Activated T-helper 2 cell treated with anti-CD3 and anti-CD28 coated beads, Interferon-gamma antibody, Interleukin-2, Interleukin-4, amounts not matched to agents 10 μg/mL and 5 μg/mL and 100 μg/mL, durations not matched to agents 14 hours and 24 hours and 36 hours (primary cell): ENCODE measurements at regions not wholly inside any gene's neighbourhood (a gene's known extent, or its start where the extent isn't known, plus 50 kb on each side); places are given as distances from the start of the nearest gene placed in this dataset.
"Not testable (repeated sequence)": the region's sequence is repeated elsewhere in the genome, so short reads cannot be mapped to it uniquely, and the experiment has no call there.

Experiments used
- DNase-seq: peaks from one replicate; pipeline ENCODE4 v3.0.0; 2021; ENCODE audit warnings: low spot score
- H3K27ac Mint-ChIP-seq: one replicate; pipeline ENCODE4 v1.8.0; 2021; ENCODE audit warnings: mixed read lengths
- H3K27me3 Mint-ChIP-seq: one replicate; pipeline ENCODE4 v1.8.0; 2021; ENCODE audit warnings: low read depth, mixed read lengths
- H3K36me3 Mint-ChIP-seq: one replicate; pipeline ENCODE4 v1.8.0; 2021; ENCODE audit warnings: low read depth, mixed read lengths
- H3K4me1 Mint-ChIP-seq: one replicate; pipeline ENCODE4 v1.8.0; 2021; ENCODE audit warnings: low read depth, mixed read lengths
- H3K4me3 Mint-ChIP-seq: one replicate; pipeline ENCODE4 v1.8.0; 2021; ENCODE audit warnings: low read depth, mild to moderate bottlenecking, moderate library complexity, mixed read lengths
- H3K9me3 Mint-ChIP-seq: one replicate; pipeline ENCODE4 v1.8.0; 2021; ENCODE audit warnings: mixed read lengths
- intact Hi-C: fragments of 100-400 bp; cut with micrococcal nuclease; formaldehyde crosslinking; loops from one replicate; pipeline ENCODE4 v1.15.1; 2023

DNA sequence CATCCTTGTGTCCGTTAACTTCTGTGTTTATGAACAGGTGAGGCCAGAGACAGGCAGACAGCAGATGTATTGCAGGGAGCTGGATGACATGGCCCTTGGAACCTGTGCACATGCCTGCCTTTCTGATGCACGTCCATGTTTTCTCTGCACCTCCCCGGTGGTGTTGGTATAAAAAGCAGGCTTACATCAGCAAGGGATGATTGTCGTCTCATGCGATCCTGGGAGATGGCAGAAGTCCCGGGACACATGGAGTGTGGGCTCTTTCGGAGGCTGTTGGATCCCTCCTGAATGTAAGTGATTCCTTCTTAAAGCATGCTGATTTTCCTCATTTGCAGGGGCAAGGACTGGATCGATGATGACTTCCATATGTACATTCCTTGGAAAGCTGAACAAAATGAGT is 134.8 kb downstream of the SNRPN start:
- H3K36me3 Mint-ChIP-seq: peaks cover 82% of the 10 kb centered on the region

DNA sequence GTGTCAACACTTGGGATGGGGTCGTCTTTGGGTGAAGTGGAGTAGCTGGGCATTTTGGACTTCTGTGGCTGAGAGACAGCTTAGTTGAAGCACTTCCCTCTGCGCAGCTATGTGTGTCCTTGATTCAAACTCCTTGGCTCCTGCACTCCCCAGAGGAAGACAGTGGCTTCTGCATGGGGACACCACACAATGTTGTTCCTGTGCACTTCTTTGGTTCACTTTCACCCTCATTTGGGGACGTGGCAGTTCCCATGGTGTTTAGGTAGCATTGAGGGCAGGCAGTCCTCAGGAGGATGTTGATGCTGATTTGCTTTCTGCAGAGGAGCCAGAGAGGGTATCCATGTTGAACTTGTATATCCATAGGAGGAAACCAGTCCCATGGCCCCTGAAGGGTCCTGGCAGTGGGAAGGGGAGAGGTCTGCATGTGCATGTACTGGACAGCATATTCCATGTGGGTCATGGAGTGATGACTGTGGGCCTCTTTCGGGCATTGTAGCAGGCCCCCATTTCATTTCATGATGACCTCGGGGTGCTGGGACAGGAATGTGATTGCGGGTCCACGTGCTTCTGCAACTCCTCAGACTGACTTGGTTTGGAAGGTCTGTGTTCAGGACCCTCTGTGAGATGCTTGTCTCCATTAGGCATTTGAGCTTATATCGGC is 135.4 kb downstream of the SNRPN start:
- no peak overlapping the region for H3K27ac Mint-ChIP-seq
- H3K9me3 Mint-ChIP-seq: peaks cover 86% of the 10 kb centered on the region
- no peaks in the 10 kb centered on the region for H3K4me1 Mint-ChIP-seq
- H3K27me3 Mint-ChIP-seq: no peaks in the 10 kb centered on the region
- intact Hi-C loops: no loop called here
- DNase-seq: no peak
- H3K36me3 Mint-ChIP-seq: peaks cover 82% of the 10 kb centered on the region
- no peak overlapping the region for H3K4me3 Mint-ChIP-seq

More for the DNA sequence above, 134.8 kb downstream of the SNRPN start:
- Mint-ChIP-seq H3K27me3 (no peaks in the 10 kb centered on the region), H3K4me3 (no peak overlapping the region), H3K9me3 (peaks cover 86% of the 10 kb centered on the region), H3K27ac (no peak overlapping the region), H3K4me1 (no peaks in the 10 kb centered on the region)
- intact Hi-C loops: no loop called here
- DNase-seq: no peak

DNA sequence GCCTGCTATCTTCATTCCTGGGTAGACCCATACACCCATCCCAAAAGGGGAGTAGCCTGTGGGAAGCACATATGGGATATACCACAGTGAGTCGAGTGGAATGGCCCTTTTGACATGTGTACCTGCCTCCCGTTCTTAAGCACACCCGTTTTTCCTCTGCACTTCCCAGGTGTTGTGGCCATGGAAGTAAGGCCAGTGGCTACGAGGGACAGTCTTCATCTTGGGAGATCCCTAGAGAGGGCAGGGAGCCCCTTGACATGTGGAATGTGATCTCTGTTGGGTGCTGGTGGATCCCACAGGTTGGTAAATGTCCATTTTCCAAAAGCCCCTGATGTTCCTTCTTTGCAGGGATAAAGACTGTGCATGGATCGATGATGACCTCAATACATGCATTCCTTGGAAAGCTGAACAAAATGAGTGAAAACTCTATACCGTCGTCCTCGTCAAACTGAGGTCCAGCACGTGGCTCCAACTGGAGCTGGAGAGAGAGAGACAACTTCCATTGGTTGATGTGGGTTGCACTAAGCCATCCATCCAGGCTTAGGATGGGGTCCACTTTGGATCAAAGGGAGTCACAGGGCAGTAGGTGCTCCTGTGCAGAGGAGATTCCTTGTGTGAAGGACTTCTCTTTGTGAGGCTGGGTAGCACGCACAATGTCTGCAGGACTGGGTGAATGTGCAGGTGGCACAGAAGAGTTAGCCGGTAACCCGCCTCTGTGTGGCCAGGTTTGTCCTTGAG is 136.8 kb downstream of the SNRPN start:
- Mint-ChIP-seq H3K4me1 (no peaks in the 10 kb centered on the region), H3K9me3 (peaks cover 85% of the 10 kb centered on the region), H3K36me3 (peaks cover 77% of the 10 kb centered on the region), H3K27me3 (no peaks in the 10 kb centered on the region), H3K27ac (no peak overlapping the region), H3K4me3 (no peak overlapping the region)
- DNase-seq: no peak
- intact Hi-C loops: no loop called here

DNA sequence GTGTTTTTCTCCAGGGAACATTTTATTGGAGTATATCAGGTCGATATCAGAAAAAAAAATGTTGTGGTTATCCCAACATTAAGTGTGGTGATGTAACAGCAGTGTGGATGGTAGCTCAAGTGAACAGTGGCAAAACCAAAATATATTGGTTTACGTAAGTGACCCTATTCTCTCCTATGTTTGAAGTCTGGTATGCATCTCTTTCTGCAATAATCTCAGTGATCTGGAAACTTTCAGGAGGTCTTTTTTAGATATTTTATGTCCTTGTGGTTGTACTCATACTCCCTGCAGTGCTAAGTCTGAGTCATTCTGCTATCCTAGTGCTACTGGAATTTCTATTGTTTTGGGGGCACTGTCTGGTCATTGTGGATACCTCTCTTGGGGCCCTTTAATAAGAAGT is 137.9 kb downstream of the SNRPN start:
- Mint-ChIP-seq H3K9me3 (peaks cover 85% of the 10 kb centered on the region), H3K27me3 (no peaks in the 10 kb centered on the region), H3K36me3 (peaks cover 76% of the 10 kb centered on the region), H3K4me3 (no peak overlapping the region), H3K27ac (no peak overlapping the region), H3K4me1 (no peaks in the 10 kb centered on the region)
- no peak for DNase-seq
- intact Hi-C loops: no loop called here

DNA sequence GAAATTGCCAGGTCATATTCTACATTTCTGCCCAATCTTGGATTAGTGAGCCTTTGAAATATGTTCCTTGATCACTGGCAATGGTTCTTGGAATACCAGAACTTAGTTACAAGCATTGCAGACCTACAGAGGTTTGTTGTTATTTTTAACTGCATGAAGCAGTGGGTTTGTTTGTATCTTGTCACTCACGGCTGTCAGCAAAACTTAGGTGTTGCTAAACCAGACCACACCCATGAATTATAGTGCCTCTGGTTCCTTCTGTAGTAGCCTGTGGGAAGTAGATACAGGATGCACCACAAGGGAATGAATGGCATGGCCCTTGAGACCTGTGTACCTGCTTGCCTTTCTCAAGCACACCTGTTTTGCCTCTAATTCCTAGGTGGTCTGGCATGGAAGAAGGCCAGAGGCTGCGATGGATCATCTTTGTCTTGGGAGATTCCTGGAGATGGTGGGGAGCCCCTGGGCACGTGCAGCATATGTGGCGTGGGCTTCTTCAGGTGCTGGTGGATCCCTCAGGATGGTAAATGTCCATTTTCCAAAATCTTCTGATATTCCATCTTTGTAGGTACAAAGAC is 138.8 kb downstream of the SNRPN start:
- no peaks in the 10 kb centered on the region for H3K27me3 Mint-ChIP-seq
- H3K27ac Mint-ChIP-seq: no peak overlapping the region
- peaks cover 70% of the 10 kb centered on the region for H3K36me3 Mint-ChIP-seq
- peaks cover 80% of the 10 kb centered on the region for H3K9me3 Mint-ChIP-seq
- intact Hi-C loops: no loop called here
- H3K4me3 Mint-ChIP-seq: no peak overlapping the region
- no peaks in the 10 kb centered on the region for H3K4me1 Mint-ChIP-seq
- DNase-seq: no peak

DNA sequence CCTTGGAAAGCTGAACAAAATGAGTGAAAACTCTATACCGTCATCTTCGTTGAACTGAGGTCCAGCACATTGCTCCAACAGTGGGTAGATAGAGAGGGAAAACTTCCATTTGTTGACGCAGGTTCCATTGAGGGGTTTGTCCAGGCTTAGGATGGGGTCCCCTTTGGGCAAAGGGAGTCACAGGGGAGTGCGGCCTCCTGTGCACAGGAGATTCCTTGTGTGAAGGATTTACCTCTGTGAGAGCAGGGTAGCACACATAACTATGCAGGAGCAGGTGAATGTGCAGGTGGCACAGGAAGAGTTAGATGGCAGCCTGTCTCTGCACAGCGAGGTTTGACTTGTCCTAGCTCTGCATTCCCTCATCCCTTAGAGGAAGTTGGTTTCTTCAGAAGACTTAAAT is 139.3 kb downstream of the SNRPN start:
- Mint-ChIP-seq H3K36me3 (peaks cover 70% of the 10 kb centered on the region), H3K27me3 (no peaks in the 10 kb centered on the region), H3K4me3 (no peak overlapping the region), H3K9me3 (peaks cover 80% of the 10 kb centered on the region), H3K4me1 (no peaks in the 10 kb centered on the region), H3K27ac (no peak overlapping the region)
- intact Hi-C loops: no loop called here
- no peak for DNase-seq

DNA sequence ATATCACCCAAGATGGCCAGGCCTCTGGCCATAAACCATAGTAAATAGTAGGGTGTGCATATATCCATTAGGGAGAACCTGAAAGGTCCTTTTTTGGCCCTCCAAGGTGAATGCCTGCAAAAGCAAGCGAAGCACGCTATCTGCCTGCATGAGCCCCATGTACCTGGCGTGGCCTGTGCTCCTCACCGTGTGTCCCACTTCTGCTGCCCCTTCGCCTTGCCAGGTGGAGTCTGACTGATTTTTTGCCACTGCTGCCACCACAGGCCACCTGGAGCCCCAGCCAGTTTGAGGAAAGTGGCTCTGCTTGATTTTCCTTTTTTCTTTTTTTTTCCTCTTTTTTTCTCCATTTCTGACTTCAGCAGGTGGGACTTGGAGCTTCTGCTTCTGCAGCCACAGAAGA is 139.7 kb downstream of the SNRPN start:
- H3K4me1 Mint-ChIP-seq: no peaks in the 10 kb centered on the region
- no peak overlapping the region for H3K27ac Mint-ChIP-seq
- peaks cover 78% of the 10 kb centered on the region for H3K9me3 Mint-ChIP-seq
- no peak overlapping the region for H3K4me3 Mint-ChIP-seq
- intact Hi-C loops: no loop called here
- no peak for DNase-seq
- no peaks in the 10 kb centered on the region for H3K27me3 Mint-ChIP-seq
- peaks cover 70% of the 10 kb centered on the region for H3K36me3 Mint-ChIP-seq

DNA sequence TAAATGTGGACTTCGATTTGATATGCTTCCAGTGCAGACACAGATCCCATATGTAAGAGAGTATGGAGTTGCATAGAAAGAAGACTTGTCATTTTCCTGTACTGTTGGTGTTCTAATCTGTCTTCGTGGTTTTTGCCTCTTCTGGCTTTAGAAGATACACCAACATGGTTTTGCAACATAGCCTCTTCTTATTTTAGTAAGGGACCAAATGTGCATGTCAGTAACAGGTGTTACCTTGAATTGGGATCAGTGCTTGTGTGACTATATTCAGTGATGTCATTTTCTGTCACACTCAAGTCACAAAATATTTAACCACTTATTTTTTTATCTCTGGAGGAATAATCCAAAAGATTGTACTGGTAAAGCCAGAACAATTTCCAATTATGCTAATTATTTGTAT is 140.4 kb downstream of the SNRPN start:
- intact Hi-C loops: no loop called here
- Mint-ChIP-seq H3K36me3 (peaks cover 65% of the 10 kb centered on the region), H3K4me1 (no peaks in the 10 kb centered on the region), H3K4me3 (no peak overlapping the region), H3K27ac (no peak overlapping the region), H3K27me3 (no peaks in the 10 kb centered on the region), H3K9me3 (peaks cover 71% of the 10 kb centered on the region)
- DNase-seq: no peak

DNA sequence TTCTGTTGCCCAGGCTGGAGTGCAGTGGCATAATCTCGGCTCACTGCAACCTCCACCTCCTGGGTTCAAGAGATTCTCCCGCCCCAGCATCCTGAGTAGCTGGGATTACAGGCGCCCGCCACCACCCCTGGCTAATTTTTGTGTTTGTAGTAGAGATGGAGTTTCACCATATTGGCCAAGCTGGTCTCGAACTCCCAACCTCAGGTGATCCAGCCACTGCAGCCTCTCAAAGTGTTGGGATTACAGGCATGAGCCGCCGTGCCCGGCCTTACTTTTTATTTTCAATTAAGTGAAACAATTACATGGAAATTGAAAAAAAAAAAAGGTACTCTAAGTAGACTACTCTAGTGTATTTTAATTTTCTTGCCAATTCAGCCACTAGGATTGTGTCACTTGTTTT is 145.2 kb downstream of the SNRPN start:
- intact Hi-C loops, DNase-seq, H3K4me3 Mint-ChIP-seq, H3K27ac Mint-ChIP-seq, H3K27me3 Mint-ChIP-seq, H3K4me1 Mint-ChIP-seq: not testable (repeated sequence)
- Mint-ChIP-seq H3K36me3 (peaks cover 50% of the 10 kb centered on the region), H3K9me3 (peaks cover 52% of the 10 kb centered on the region)

DNA sequence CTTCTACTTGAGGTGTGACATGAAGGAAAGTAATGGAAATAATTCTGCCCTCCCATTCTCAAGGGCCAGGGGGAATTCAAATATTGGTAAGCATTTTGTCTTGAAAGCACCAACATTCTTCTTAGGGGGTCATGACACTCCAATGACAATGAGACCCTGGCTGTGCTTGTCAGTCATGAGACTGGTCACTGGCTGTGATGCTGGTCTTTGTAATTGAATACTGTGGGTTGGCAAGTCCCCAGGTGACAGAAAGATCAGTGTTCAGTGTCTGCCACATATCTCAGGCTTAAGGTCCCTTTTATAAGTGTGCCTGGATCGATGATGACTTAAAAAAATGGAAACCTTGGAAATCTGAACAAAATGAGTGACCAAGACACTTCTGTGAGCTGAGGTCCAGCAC is 151.4 kb downstream of the SNRPN start:
- Mint-ChIP-seq H3K4me3 (no peak overlapping the region), H3K27me3 (no peaks in the 10 kb centered on the region), H3K27ac (no peak overlapping the region), H3K4me1 (no peaks in the 10 kb centered on the region), H3K36me3 (peaks cover 63% of the 10 kb centered on the region), H3K9me3 (peaks cover 73% of the 10 kb centered on the region)
- no peak for DNase-seq
- intact Hi-C loops: no loop called here

DNA sequence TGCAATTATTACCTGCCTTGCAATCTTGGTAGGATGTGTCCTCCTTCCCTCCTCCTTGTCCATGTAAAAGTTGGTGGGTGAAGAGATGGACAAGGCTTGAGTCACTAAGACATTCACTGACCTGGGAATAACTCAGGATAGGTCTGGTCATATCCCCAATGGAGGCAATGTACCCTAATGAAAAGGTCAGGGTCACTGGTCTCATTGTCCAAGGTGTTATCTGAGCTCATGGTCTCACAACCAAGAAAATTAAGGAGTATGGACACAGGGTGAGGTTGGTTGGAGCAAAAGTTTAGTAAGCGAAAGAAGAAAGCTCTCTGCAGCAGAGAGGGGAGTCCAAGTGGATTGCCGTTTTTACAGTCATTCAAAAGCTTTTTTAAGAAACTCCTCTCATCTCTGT is 179.0 kb downstream of the SNRPN start:
- H3K4me1 Mint-ChIP-seq: no peaks in the 10 kb centered on the region
- H3K9me3 Mint-ChIP-seq: peaks cover 67% of the 10 kb centered on the region
- no peaks in the 10 kb centered on the region for H3K36me3 Mint-ChIP-seq
- H3K27ac Mint-ChIP-seq: no peak overlapping the region
- H3K27me3 Mint-ChIP-seq: no peaks in the 10 kb centered on the region
- no peak for DNase-seq
- H3K4me3 Mint-ChIP-seq: no peak overlapping the region
- intact Hi-C loops: no loop called here

DNA sequence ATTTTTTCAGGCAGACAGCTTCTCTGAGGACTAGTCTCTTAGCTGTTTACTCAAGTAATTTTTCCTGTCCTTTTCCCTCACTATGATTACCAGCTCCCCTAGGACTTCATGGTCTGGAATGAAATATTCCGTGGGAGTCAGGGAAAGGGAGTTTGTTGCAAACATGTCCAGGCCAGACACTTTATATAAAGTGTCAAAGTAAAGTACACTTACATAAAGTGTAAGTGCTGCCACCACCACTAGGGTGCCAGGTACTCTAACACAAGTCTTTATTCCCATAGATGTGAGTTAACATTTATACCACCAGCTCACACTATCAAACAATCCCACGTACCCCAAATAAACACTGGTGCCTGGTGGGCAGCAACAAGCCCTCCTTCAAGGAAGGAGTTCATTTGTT is 179.8 kb downstream of the SNRPN start:
- H3K36me3 Mint-ChIP-seq: no peaks in the 10 kb centered on the region
- no peaks in the 10 kb centered on the region for H3K4me1 Mint-ChIP-seq
- H3K9me3 Mint-ChIP-seq: peaks cover 64% of the 10 kb centered on the region
- no peak overlapping the region for H3K27ac Mint-ChIP-seq
- no peak for DNase-seq
- H3K4me3 Mint-ChIP-seq: no peak overlapping the region
- intact Hi-C loops: no loop called here
- H3K27me3 Mint-ChIP-seq: no peaks in the 10 kb centered on the region

DNA sequence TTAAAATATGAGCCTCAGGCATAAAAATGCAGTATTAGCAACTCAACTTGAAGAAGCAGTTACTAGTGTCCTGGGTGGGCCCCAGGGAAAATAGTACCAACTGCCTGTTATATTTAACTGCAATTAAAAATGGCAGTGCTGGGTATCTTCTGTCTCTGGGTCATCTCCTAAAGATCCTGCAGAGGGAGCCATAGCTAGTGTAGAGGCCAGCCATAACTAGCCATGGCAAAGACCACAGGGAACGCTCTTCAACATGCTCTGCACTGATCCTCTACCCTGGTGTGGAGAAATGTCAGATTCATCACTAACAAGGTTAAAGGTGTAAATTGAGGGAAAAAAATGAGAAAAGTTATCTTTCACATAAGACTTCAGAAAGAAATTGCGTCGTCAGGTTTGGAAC is 181.3 kb downstream of the SNRPN start:
- no peak overlapping the region for H3K27ac Mint-ChIP-seq
- H3K4me3 Mint-ChIP-seq: no peak overlapping the region
- DNase-seq: no peak
- no peaks in the 10 kb centered on the region for H3K4me1 Mint-ChIP-seq
- peaks cover 68% of the 10 kb centered on the region for H3K9me3 Mint-ChIP-seq
- intact Hi-C loops: no loop called here
- H3K36me3 Mint-ChIP-seq: no peaks in the 10 kb centered on the region
- no peaks in the 10 kb centered on the region for H3K27me3 Mint-ChIP-seq
